Endodermal cell (in vitro differentiated cells): ENCODE measurements at regions not wholly inside any gene's neighbourhood (a gene's known extent, or its start where the extent isn't known, plus 50 kb on each side); places are given as distances from the start of the nearest gene placed in this dataset.

Experiments
- DNase-seq: peaks from one replicate; pipeline ENCODE4 v3.0.0-alpha.2; 2017
- H3K27ac ChIP-seq: 2 replicates; pipeline ENCODE4 v1.5.1; 2013; ENCODE audit warnings: mild to moderate bottlenecking, low read depth, low read length, moderate library complexity
- H3K27me3 ChIP-seq: 2 replicates; pipeline ENCODE4 v1.6.1; 2013; ENCODE audit warnings: mild to moderate bottlenecking, low read length, moderate library complexity; ENCODE audit not compliant: insufficient read depth, control insufficient read depth, poor library complexity, severe bottlenecking
- H3K36me3 ChIP-seq: 2 replicates; pipeline ENCODE4 v1.7.0; 2013; ENCODE audit warnings: mild to moderate bottlenecking, low read length, moderate library complexity; ENCODE audit not compliant: control insufficient read depth, insufficient read depth
- H3K4me1 ChIP-seq: one replicate; pipeline ENCODE4 v1.7.0; 2013; ENCODE audit warnings: low read length; ENCODE audit not compliant: control insufficient read depth, insufficient read depth
- H3K4me3 ChIP-seq: 2 replicates; pipeline ENCODE4 v1.5.1; 2013; ENCODE audit warnings: mild to moderate bottlenecking, low read length, moderate library complexity
- H3K9ac ChIP-seq: 2 replicates; pipeline ENCODE4 v1.6.1; 2013; ENCODE audit warnings: mild to moderate bottlenecking, low read length, moderate library complexity; ENCODE audit not compliant: poor library complexity, severe bottlenecking; ENCODE audit errors: extremely low read depth
- H3K9me3 ChIP-seq: 2 replicates; pipeline ENCODE4 v1.6.1; 2013; ENCODE audit warnings: mild to moderate bottlenecking, low read length, moderate library complexity; ENCODE audit not compliant: control insufficient read depth
- H3K27ac Mint-ChIP-seq: 2 replicates; pipeline ENCODE4 v1.8.0; 2020; ENCODE audit warnings: mixed read lengths
- H3K27me3 Mint-ChIP-seq: 2 replicates; pipeline ENCODE4 v1.8.0; 2021; ENCODE audit warnings: mild to moderate bottlenecking, mixed read lengths; ENCODE audit not compliant: insufficient read depth
- H3K36me3 Mint-ChIP-seq: 2 replicates; pipeline ENCODE4 v1.8.0; 2020; ENCODE audit warnings: low read depth, mixed read lengths
- H3K4me1 Mint-ChIP-seq: 2 replicates; pipeline ENCODE4 v1.8.0; 2020; ENCODE audit warnings: mixed read lengths
- H3K4me3 Mint-ChIP-seq: 2 replicates; pipeline ENCODE4 v1.8.0; 2020; ENCODE audit warnings: mild to moderate bottlenecking, moderate library complexity, mixed read lengths
- H3K9me3 Mint-ChIP-seq: 2 replicates; pipeline ENCODE4 v1.8.0; 2020; ENCODE audit warnings: mild to moderate bottlenecking, mixed read lengths
- WGBS, 2 experiments: methylation state at CpG; one replicate each; pipeline versions ENCODE4 v1.1.5 to v1.1.7; 2013; ENCODE audit warnings: missing lambda C conversion rate in 2 of 2, mixed read lengths in 1 of 2; ENCODE audit not compliant: insufficient coverage in 1 of 2, insufficient read length in 1 of 2; 5-methylcytosine and 5-hydroxymethylcytosine counted together
- TF ChIP-seq, protein P1 (sequence below): fragments of 200-600 bp; sonication (generic); conservative IDR thresholded peaks from 2 replicates; pipeline ENCODE4 v1.5.0; 2021; ENCODE audit warnings: antibody characterized with exemption, mild to moderate bottlenecking

- no peak for DNase-seq
- Histone ChIP-seq H3K9ac (no peak overlapping the region), H3K27ac (no peak overlapping the region), H3K4me1 (no peaks in the 10 kb centered on the region), H3K4me3 (no peak overlapping the region), H3K36me3 (no peaks in the 10 kb centered on the region), H3K9me3 (peaks cover 11% of the 10 kb centered on the region), H3K27me3 (no peaks in the 10 kb centered on the region)
- no peak overlapping the region for H3K4me3 Mint-ChIP-seq
- TF ChIP-seq, protein P1, sequence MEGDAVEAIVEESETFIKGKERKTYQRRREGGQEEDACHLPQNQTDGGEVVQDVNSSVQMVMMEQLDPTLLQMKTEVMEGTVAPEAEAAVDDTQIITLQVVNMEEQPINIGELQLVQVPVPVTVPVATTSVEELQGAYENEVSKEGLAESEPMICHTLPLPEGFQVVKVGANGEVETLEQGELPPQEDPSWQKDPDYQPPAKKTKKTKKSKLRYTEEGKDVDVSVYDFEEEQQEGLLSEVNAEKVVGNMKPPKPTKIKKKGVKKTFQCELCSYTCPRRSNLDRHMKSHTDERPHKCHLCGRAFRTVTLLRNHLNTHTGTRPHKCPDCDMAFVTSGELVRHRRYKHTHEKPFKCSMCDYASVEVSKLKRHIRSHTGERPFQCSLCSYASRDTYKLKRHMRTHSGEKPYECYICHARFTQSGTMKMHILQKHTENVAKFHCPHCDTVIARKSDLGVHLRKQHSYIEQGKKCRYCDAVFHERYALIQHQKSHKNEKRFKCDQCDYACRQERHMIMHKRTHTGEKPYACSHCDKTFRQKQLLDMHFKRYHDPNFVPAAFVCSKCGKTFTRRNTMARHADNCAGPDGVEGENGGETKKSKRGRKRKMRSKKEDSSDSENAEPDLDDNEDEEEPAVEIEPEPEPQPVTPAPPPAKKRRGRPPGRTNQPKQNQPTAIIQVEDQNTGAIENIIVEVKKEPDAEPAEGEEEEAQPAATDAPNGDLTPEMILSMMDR: no peak
- peaks cover 17% of the 10 kb centered on the region for H3K4me1 Mint-ChIP-seq
- peaks cover 12% of the 10 kb centered on the region for H3K9me3 Mint-ChIP-seq
- peaks cover 2% of the 10 kb centered on the region for H3K36me3 Mint-ChIP-seq
- no peak overlapping the region for H3K27ac Mint-ChIP-seq
- WGBS, 2 experiments: 93 to 100% methylated on average over 1 to 3 of the region's 3 CpGs
- no peaks in the 10 kb centered on the region for H3K27me3 Mint-ChIP-seq
These were observed 99.6 kb upstream of the ZNF536 start for GRCh38 chr19:30272554-30272953.

- no peak overlapping the region for H3K9ac ChIP-seq
- H3K36me3 Mint-ChIP-seq: peaks cover 2% of the 10 kb centered on the region
- no peak overlapping the region for H3K4me3 ChIP-seq
- peaks cover 12% of the 10 kb centered on the region for H3K9me3 Mint-ChIP-seq
- H3K4me3 Mint-ChIP-seq: no peak overlapping the region
- WGBS, 2 experiments: 89 to 100% methylated on average over 2 of the region's 2 CpGs
- no peak overlapping the region for H3K27ac ChIP-seq
- H3K27me3 Mint-ChIP-seq: peaks cover 3% of the 10 kb centered on the region
- H3K27ac Mint-ChIP-seq: no peak overlapping the region
- H3K4me1 Mint-ChIP-seq: peaks cover 17% of the 10 kb centered on the region
- no peaks in the 10 kb centered on the region for H3K27me3 ChIP-seq
- TF ChIP-seq, protein P1: no peak
- H3K4me1 ChIP-seq: no peaks in the 10 kb centered on the region
- DNase-seq: no peak
- no peaks in the 10 kb centered on the region for H3K36me3 ChIP-seq
- H3K9me3 ChIP-seq: peaks cover 11% of the 10 kb centered on the region
These were observed 99.0 kb upstream of the ZNF536 start for GRCh38 chr19:30273184-30273583.

GRCh38 chr19:30274987-30275386, 97.2 kb upstream of the ZNF536 start:
- TF ChIP-seq, protein P1: peak; percentile 27
- peaks cover 12% of the 10 kb centered on the region for H3K9me3 Mint-ChIP-seq
- Histone ChIP-seq H3K4me3 (no peak overlapping the region), H3K27ac (no peak overlapping the region), H3K27me3 (no peaks in the 10 kb centered on the region), H3K9me3 (peaks cover 11% of the 10 kb centered on the region), H3K4me1 (no peaks in the 10 kb centered on the region), H3K9ac (no peak overlapping the region), H3K36me3 (no peaks in the 10 kb centered on the region)
- H3K4me1 Mint-ChIP-seq: peaks cover 2% of the 10 kb centered on the region
- no peak overlapping the region for H3K4me3 Mint-ChIP-seq
- no peak overlapping the region for H3K27ac Mint-ChIP-seq
- DNase-seq: no peak
- peaks cover 2% of the 10 kb centered on the region for H3K36me3 Mint-ChIP-seq
- WGBS, 2 experiments: 91 to 100% methylated on average over 2 to 3 of the region's 3 CpGs
- peaks cover 5% of the 10 kb centered on the region for H3K27me3 Mint-ChIP-seq
